ENCODE measurements at regions not wholly inside any gene's neighbourhood (a gene's known extent, or its start where the extent isn't known, plus 50 kb on each side); places are given as distances from the start of the nearest gene placed in this dataset.
"Not testable (repeated sequence)": the region's sequence is repeated elsewhere in the genome, so short reads cannot be mapped to it uniquely, and the experiment has no call there.

DNA sequence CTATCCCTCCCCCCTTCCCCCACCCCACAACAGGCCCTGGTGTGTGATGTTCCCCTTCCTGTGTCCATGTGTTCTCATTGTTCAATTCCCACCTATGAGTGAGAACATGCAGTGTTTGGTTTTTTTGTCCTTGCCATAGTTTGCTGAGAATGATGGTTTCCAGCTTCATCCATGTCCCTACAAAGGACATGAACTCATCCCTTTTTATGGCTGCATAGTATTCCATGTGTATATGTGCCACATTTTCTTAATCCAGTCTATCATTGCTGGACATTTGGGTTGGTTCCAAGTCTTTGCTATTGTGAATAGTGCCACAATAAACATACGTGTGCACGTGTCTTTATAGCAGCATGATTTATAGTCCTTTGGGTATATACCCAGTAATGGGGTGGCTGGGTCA lies 52.3 kb upstream of the MAN1A2 start:
- H2BK5ac ChIP-seq (ENCODE audit: low read depth, low read length, poor library complexity); H3K23ac ChIP-seq (ENCODE audit: low read length); H3K18ac ChIP-seq (ENCODE audit: low read length); H2BK12ac ChIP-seq (ENCODE audit: low read length); H2BK120ac ChIP-seq (ENCODE audit: insufficient read depth, low read length, poor library complexity); H3K14ac ChIP-seq (ENCODE audit: low read length); H3K79me1 ChIP-seq (ENCODE audit: low read length); H3K27ac ChIP-seq (ENCODE audit: low read depth, low read length); H3K4me2 ChIP-seq (ENCODE audit: low read length); H3K79me2 ChIP-seq (ENCODE audit: control insufficient read depth, insufficient read depth, low read length, poor library complexity); H3K36me3 ChIP-seq (ENCODE audit: control insufficient read depth in 1 of 2, insufficient read depth in 2 of 2, low read length in 2 of 2); H3K4ac ChIP-seq (ENCODE audit: low read depth, low read length); H4K8ac ChIP-seq (ENCODE audit: low read depth, low read length); H4K91ac ChIP-seq (ENCODE audit: low read depth, low read length); H4K12ac ChIP-seq (ENCODE audit: low read depth, low read length); H2AFZ ChIP-seq (ENCODE audit: insufficient read depth, low read length, poor library complexity); H3K9ac ChIP-seq (ENCODE audit: low read length); H3K4me1 ChIP-seq (ENCODE audit: control insufficient read depth in 1 of 2, insufficient read depth in 2 of 2, low read length in 2 of 2); H3K4me3 ChIP-seq (ENCODE audit: low read depth, low read length); H3K27me3 ChIP-seq (ENCODE audit: insufficient read depth, low read length); H3K9me3 ChIP-seq (ENCODE audit: insufficient read depth, low read depth, low read length); H2AK5ac ChIP-seq (ENCODE audit: low read length); DNase-seq: not testable (repeated sequence)
- WGBS (ENCODE audit: extremely low coverage, insufficient coverage, insufficient read length) = no CpG with 5 or more reads among the region's 2 CpGs

DNA sequence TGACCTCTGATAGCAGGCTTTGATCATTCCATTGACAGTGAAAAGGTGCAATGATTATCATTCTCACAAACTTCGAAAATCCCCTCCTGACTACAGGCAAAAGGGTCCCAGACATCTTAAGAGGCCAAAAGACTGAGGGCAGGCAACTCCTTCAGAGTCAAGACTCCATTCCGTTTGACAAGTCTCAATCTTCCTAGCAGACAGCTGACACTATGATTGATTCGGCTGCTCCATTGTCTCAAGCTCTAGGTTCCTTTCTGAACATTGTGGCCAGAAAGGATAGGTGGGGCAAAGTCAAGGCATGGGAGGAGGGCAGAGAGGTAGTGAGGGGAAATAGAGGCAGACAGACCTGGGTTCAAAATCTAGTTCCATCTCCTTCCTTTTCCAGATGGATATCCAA lies 53.7 kb upstream of the MAN1A2 start:
- Histone ChIP-seq H3K4me3 (ENCODE audit: low read depth, low read length) (no peak overlapping the region), H2BK5ac (ENCODE audit: low read depth, low read length, poor library complexity) (no peak overlapping the region), H3K14ac (ENCODE audit: low read length) (no peak overlapping the region), H3K9me3 (ENCODE audit: insufficient read depth, low read depth, low read length) (no peaks in the 10 kb centered on the region), H3K36me3 (ENCODE audit: control insufficient read depth in 1 of 2, insufficient read depth in 2 of 2, low read length in 2 of 2) (no peaks in the 10 kb centered on the region), H2BK120ac (ENCODE audit: insufficient read depth, low read length, poor library complexity) (no peak overlapping the region), H4K91ac (ENCODE audit: low read depth, low read length) (no peak overlapping the region), H4K12ac (ENCODE audit: low read depth, low read length) (no peak overlapping the region), H3K4ac (ENCODE audit: low read depth, low read length) (no peak overlapping the region), H3K18ac (ENCODE audit: low read length) (no peak overlapping the region), H3K27me3 (ENCODE audit: insufficient read depth, low read length) (no peaks in the 10 kb centered on the region), H3K27ac (ENCODE audit: low read depth, low read length) (no peak overlapping the region), H3K79me2 (ENCODE audit: control insufficient read depth, insufficient read depth, low read length, poor library complexity) (no peaks in the 10 kb centered on the region), H2AFZ (ENCODE audit: insufficient read depth, low read length, poor library complexity) (no peak overlapping the region), H3K23ac (ENCODE audit: low read length) (no peak overlapping the region), H2AK5ac (ENCODE audit: low read length) (no peak overlapping the region), H3K4me2 (ENCODE audit: low read length) (no peak overlapping the region), H3K4me1 (ENCODE audit: control insufficient read depth in 1 of 2, insufficient read depth in 2 of 2, low read length in 2 of 2) (no peaks in the 10 kb centered on the region), H3K9ac (ENCODE audit: low read length) (no peak overlapping the region), H2BK12ac (ENCODE audit: low read length) (no peak overlapping the region), H3K79me1 (ENCODE audit: low read length) (no peaks in the 10 kb centered on the region), H4K8ac (ENCODE audit: low read depth, low read length) (no peak overlapping the region)
- no CpG with 5 or more reads among the region's 3 CpGs for WGBS (ENCODE audit: extremely low coverage, insufficient coverage, insufficient read length)
- no peak for DNase-seq

- Histone ChIP-seq H3K27me3 (ENCODE audit: insufficient read depth, low read length) (no peaks in the 10 kb centered on the region), H3K14ac (ENCODE audit: low read length) (no peak overlapping the region), H4K8ac (ENCODE audit: low read depth, low read length) (no peak overlapping the region), H4K91ac (ENCODE audit: low read depth, low read length) (no peak overlapping the region), H3K79me1 (ENCODE audit: low read length) (no peaks in the 10 kb centered on the region), H2AK5ac (ENCODE audit: low read length) (no peak overlapping the region), H3K36me3 (ENCODE audit: control insufficient read depth in 1 of 2, insufficient read depth in 2 of 2, low read length in 2 of 2) (no peaks in the 10 kb centered on the region), H3K79me2 (ENCODE audit: control insufficient read depth, insufficient read depth, low read length, poor library complexity) (no peaks in the 10 kb centered on the region), H3K23ac (ENCODE audit: low read length) (no peak overlapping the region), H3K4ac (ENCODE audit: low read depth, low read length) (no peak overlapping the region), H3K4me3 (ENCODE audit: low read depth, low read length) (no peak overlapping the region), H2BK12ac (ENCODE audit: low read length) (no peak overlapping the region), H3K4me2 (ENCODE audit: low read length) (no peak overlapping the region), H2BK5ac (ENCODE audit: low read depth, low read length, poor library complexity) (no peak overlapping the region), H3K27ac (ENCODE audit: low read depth, low read length) (no peak overlapping the region), H4K12ac (ENCODE audit: low read depth, low read length) (no peak overlapping the region), H3K9ac (ENCODE audit: low read length) (no peak overlapping the region), H3K18ac (ENCODE audit: low read length) (no peak overlapping the region), H3K9me3 (ENCODE audit: insufficient read depth, low read depth, low read length) (no peaks in the 10 kb centered on the region), H3K4me1 (ENCODE audit: control insufficient read depth in 1 of 2, insufficient read depth in 2 of 2, low read length in 2 of 2) (no peaks in the 10 kb centered on the region), H2AFZ (ENCODE audit: insufficient read depth, low read length, poor library complexity) (no peak overlapping the region), H2BK120ac (ENCODE audit: insufficient read depth, low read length, poor library complexity) (no peak overlapping the region)
- WGBS (ENCODE audit: extremely low coverage, insufficient coverage, insufficient read length) = no CpG with 5 or more reads among the region's 4 CpGs
- DNase-seq = peak; percentile 43 to 80
Measured at GRCh38 chr1:117312453-117313138, 54.7 kb upstream of the MAN1A2 start.

GRCh38 chr1:117308311-117308916 lies 58.8 kb upstream of the MAN1A2 start:
- no peak overlapping the region for H4K8ac ChIP-seq (ENCODE audit: low read depth, low read length)
- H2AFZ ChIP-seq (ENCODE audit: insufficient read depth, low read length, poor library complexity) = no peak overlapping the region
- H3K4me2 ChIP-seq (ENCODE audit: low read length) = no peak overlapping the region
- H2BK5ac ChIP-seq (ENCODE audit: low read depth, low read length, poor library complexity) = no peak overlapping the region
- H3K9ac ChIP-seq (ENCODE audit: low read length) = no peak overlapping the region
- H3K27me3 ChIP-seq (ENCODE audit: insufficient read depth, low read length) = no peaks in the 10 kb centered on the region
- H3K79me2 ChIP-seq (ENCODE audit: control insufficient read depth, insufficient read depth, low read length, poor library complexity) = no peaks in the 10 kb centered on the region
- DNase-seq = peak in 1 of 2 donors; percentile 19
- H3K4me1 ChIP-seq (ENCODE audit: control insufficient read depth in 1 of 2, insufficient read depth in 2 of 2, low read length in 2 of 2) = no peaks in the 10 kb centered on the region
- no peak overlapping the region for H3K14ac ChIP-seq (ENCODE audit: low read length)
- no peak overlapping the region for H2BK12ac ChIP-seq (ENCODE audit: low read length)
- H3K18ac ChIP-seq (ENCODE audit: low read length) = no peak overlapping the region
- H3K9me3 ChIP-seq (ENCODE audit: insufficient read depth, low read depth, low read length) = no peaks in the 10 kb centered on the region
- no peak overlapping the region for H4K91ac ChIP-seq (ENCODE audit: low read depth, low read length)
- H3K27ac ChIP-seq (ENCODE audit: low read depth, low read length) = no peak overlapping the region
- H4K12ac ChIP-seq (ENCODE audit: low read depth, low read length) = no peak overlapping the region
- H2AK5ac ChIP-seq (ENCODE audit: low read length) = no peak overlapping the region
- WGBS (ENCODE audit: extremely low coverage, insufficient coverage, insufficient read length) = no CpG with 5 or more reads among the region's 3 CpGs
- H3K4me3 ChIP-seq (ENCODE audit: low read depth, low read length) = no peak overlapping the region
- no peaks in the 10 kb centered on the region for H3K79me1 ChIP-seq (ENCODE audit: low read length)
- no peak overlapping the region for H2BK120ac ChIP-seq (ENCODE audit: insufficient read depth, low read length, poor library complexity)
- H3K36me3 ChIP-seq (ENCODE audit: control insufficient read depth in 1 of 2, insufficient read depth in 2 of 2, low read length in 2 of 2) = no peaks in the 10 kb centered on the region
- H3K4ac ChIP-seq (ENCODE audit: low read depth, low read length) = no peak overlapping the region
- H3K23ac ChIP-seq (ENCODE audit: low read length) = no peak overlapping the region

Measured in trophoblast cell (in vitro differentiated cells and primary cell).